B cell (primary cell): ENCODE measurements at regions not wholly inside any gene's neighbourhood (a gene's known extent, or its start where the extent isn't known, plus 50 kb on each side); places are given as distances from the start of the nearest gene placed in this dataset.

Source experiments
- ATAC-seq: fragments of 200-7000 bp; cut with Tn5 transposase; one replicate; pipeline ENCODE4 v1.10.0; 2021; ENCODE audit warnings: low read depth, mild to moderate bottlenecking, moderate number of reproducible peaks, moderate library complexity
- CTCF ChIA-PET: fragments of 350-600 bp; sonication (Branson Sonifier 250); formaldehyde crosslinking; loops from one replicate; lab custom pipeline; 2021; ENCODE audit warnings: antibody characterized with exemption, inconsistent platforms; lab: Charles Lee
- POLR2A ChIA-PET: fragments of 350-600 bp; sonication (Branson Sonifier 250); formaldehyde crosslinking; loops from one replicate; lab custom pipeline; 2021; ENCODE audit warnings: antibody characterized with exemption; lab: Charles Lee
- DNase-seq: peaks from one replicate; pipeline ENCODE4 v3.0.0; 2013
- H2AFZ ChIP-seq: 2 replicates; pipeline ENCODE4 v1.6.1; 2012; ENCODE audit warnings: mild to moderate bottlenecking, low read depth, low read length; ENCODE audit not compliant: insufficient read depth, poor library complexity, severe bottlenecking
- H3K27ac ChIP-seq, 2 donors: 1 replicate in 1 of 2; 2 replicates in 1 of 2; pipeline ENCODE4 v1.5.1; 2012 to 2013; ENCODE audit warnings: low read length in 2 of 2, mild to moderate bottlenecking in 2 of 2, moderate library complexity in 1 of 2
- H3K27me3 ChIP-seq, 4 experiments: fragments of 200-600 bp in 1 of 4; sonication (generic) in 1 of 4; replicated peaks in 1 of 4; 1 replicate in 2 of 4; 2 replicates in 2 of 4; pipeline versions ENCODE4 v1.6.1 to v1.7.0; 2013 to 2016; ENCODE audit warnings: low read length in 3 of 4, mild to moderate bottlenecking in 2 of 4, mixed read lengths in 1 of 4, moderate library complexity in 1 of 4; ENCODE audit not compliant: insufficient read depth in 4 of 4, control insufficient read depth in 3 of 4; ENCODE audit errors: control extremely low read depth in 1 of 4
- H3K36me3 ChIP-seq, 2 experiments: replicated peaks in 1 of 2; 1 replicate in 1 of 2; 2 replicates in 1 of 2; pipeline versions ENCODE4 v1.6.1 to v1.7.1; 2013; ENCODE audit warnings: low read length in 1 of 2; ENCODE audit not compliant: insufficient read depth in 2 of 2, control insufficient read depth in 1 of 2; ENCODE audit errors: control extremely low read depth in 1 of 2, extremely low read depth in 1 of 2
- H3K4me1 ChIP-seq, 2 donors: fragments of 200-600 bp in 1 of 2; sonication (generic) in 1 of 2; 1 replicate in 1 of 2; 2 replicates in 1 of 2; pipeline versions ENCODE4 v1.5.1 to v1.6.1; 2013 to 2017; ENCODE audit warnings: low read length in 2 of 2; ENCODE audit not compliant: control insufficient read depth in 2 of 2, insufficient read depth in 2 of 2
- H3K4me2 ChIP-seq: replicated peaks from 2 replicates; pipeline ENCODE3; 2012; ENCODE audit warnings: mild to moderate bottlenecking, low read depth, low read length; ENCODE audit not compliant: poor library complexity, severe bottlenecking
- H3K4me3 ChIP-seq, 5 experiments: fragments of 200-600 bp in 1 of 5; sonication (generic) in 1 of 5; 1 replicate in 3 of 5; 2 replicates in 2 of 5; pipeline versions ENCODE4 v1.5.1 to v1.7.0; 2011 to 2016; ENCODE audit warnings: low read length in 4 of 5, mild to moderate bottlenecking in 4 of 5, low read depth in 2 of 5, control low read depth in 1 of 5, moderate library complexity in 1 of 5; ENCODE audit not compliant: insufficient read depth in 1 of 5; ENCODE audit errors: control extremely low read depth in 1 of 5, extremely low read depth in 1 of 5
- H3K79me2 ChIP-seq: fragments of 200-600 bp; sonication (generic); one replicate; pipeline ENCODE4 v1.6.0; 2016; ENCODE audit warnings: low read length; ENCODE audit not compliant: control insufficient read depth, insufficient read depth
- H3K9ac ChIP-seq: fragments of 200-600 bp; sonication (generic); 2 replicates; pipeline ENCODE4 v1.6.1; 2017; ENCODE audit warnings: mild to moderate bottlenecking, low read length, moderate library complexity
- H3K9me3 ChIP-seq, 3 donors: one replicate each; pipeline versions ENCODE4 v1.6.1 to v1.7.1; 2013; ENCODE audit warnings: low read length in 2 of 3; ENCODE audit not compliant: control insufficient read depth in 2 of 3, insufficient read depth in 1 of 3; ENCODE audit errors: control extremely low read depth in 1 of 3
- H4K20me1 ChIP-seq: 2 replicates; pipeline ENCODE4 v1.6.0; 2012; ENCODE audit warnings: mild to moderate bottlenecking, low read length; ENCODE audit not compliant: insufficient read depth, control insufficient read depth, poor library complexity, severe bottlenecking
- H3K27ac Mint-ChIP-seq: one replicate; pipeline ENCODE4 v1.8.0; 2021; ENCODE audit warnings: mixed read lengths
- H3K27me3 Mint-ChIP-seq: one replicate; pipeline ENCODE4 v1.8.0; 2021; ENCODE audit warnings: mixed read lengths
- H3K4me1 Mint-ChIP-seq: one replicate; pipeline ENCODE4 v1.8.0; 2021; ENCODE audit warnings: mixed read lengths
- H3K4me3 Mint-ChIP-seq: one replicate; pipeline ENCODE4 v1.8.0; 2021; ENCODE audit warnings: mixed read lengths
- H3K9me3 Mint-ChIP-seq: one replicate; pipeline ENCODE4 v1.8.0; 2022; ENCODE audit warnings: mixed read lengths; ENCODE audit not compliant: insufficient read depth
- CTCF ChIP-seq: fragments of 200-600 bp; IDR thresholded peaks from one replicate; pipeline ENCODE4 v1.8.0; 2022; ENCODE audit warnings: antibody characterized with exemption, mild to moderate bottlenecking
- EZH2 ChIP-seq: IDR thresholded peaks from 2 replicates; pipeline ENCODE4 v1.6.1; 2012; ENCODE audit warnings: borderline replicate concordance, low read depth, mild to moderate bottlenecking, moderate library complexity, low read length; ENCODE audit not compliant: insufficient read depth, poor library complexity, severe bottlenecking
- WGBS: methylation state at CpG from one replicate; pipeline ENCODE4 v1.1.5; 2013; ENCODE audit warnings: missing lambda C conversion rate; ENCODE audit not compliant: insufficient coverage; 5-methylcytosine and 5-hydroxymethylcytosine counted together
- intact Hi-C: fragments of 100-400 bp; cut with micrococcal nuclease; formaldehyde crosslinking; loops from one replicate; pipeline ENCODE4 v1.10.0; 2022

DNA sequence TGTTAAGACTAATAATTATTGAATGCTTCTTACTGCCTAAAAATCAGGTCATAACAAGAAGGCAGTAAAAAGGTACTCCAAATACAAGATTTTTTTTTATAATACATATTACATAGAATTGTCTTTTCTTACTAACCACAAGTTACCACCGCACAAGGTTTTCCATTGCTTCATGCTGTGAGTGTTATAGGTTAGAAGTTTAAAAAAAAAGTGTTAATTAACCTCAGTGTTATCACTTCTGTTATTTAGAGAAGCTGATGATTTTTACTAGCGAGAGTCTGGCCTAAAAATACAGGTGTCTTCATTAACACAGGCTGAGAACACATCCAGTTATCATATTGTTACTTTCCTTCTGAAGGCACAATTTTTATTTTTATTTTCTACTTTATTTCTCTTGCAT, 1281.9 kb upstream of the CELF2 start:
- no peak for TF ChIP-seq EZH2
- Mint-ChIP-seq H3K27me3 (no peaks in the 10 kb centered on the region), H3K9me3 (no peaks in the 10 kb centered on the region), H3K27ac (no peak overlapping the region), H3K4me1 (no peaks in the 10 kb centered on the region), H3K4me3 (no peak overlapping the region)
- H3K4me2 ChIP-seq, result no peak overlapping the region
- H3K4me1 ChIP-seq, result no peaks in the 10 kb centered on the region
- CTCF ChIA-PET, result no interaction called here
- no peaks in the 10 kb centered on the region for H3K27me3 ChIP-seq
- intact Hi-C loops, result no loop called here
- H3K79me2 ChIP-seq, result no peaks in the 10 kb centered on the region
- no peak overlapping the region for H3K27ac ChIP-seq
- no CpG with 5 or more reads among the region's 2 CpGs for WGBS
- DNase-seq (no peak), ATAC-seq (no peak)
- H2AFZ ChIP-seq, result no peak overlapping the region
- H3K9ac ChIP-seq, result no peak overlapping the region
- H3K36me3 ChIP-seq, result no peaks in the 10 kb centered on the region
- no peaks in the 10 kb centered on the region for H4K20me1 ChIP-seq
- no peaks in the 10 kb centered on the region for H3K9me3 ChIP-seq
- H3K4me3 ChIP-seq, result no peak overlapping the region
- POLR2A ChIA-PET, result no interaction called here

DNA sequence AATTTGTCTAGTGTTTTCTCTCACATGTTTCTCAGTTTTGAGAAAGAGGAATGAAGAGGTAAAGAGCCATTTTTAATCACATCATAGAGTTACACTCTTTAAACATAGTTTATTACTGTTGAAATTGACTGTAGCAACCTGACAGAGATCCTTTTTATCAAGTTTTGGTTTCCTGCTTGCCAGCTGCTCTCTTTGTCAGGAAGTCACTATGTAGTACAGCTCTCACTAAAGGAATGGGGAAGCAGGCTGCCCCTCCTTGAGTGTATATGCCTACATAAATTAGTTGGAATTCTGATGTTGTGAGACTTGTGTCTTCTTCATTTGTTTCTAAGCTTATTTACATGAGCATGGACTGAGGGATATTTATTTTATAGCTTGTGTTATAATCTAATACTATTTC, 1274.0 kb upstream of the CELF2 start:
- Histone ChIP-seq H3K36me3 (no peaks in the 10 kb centered on the region), H2AFZ (no peak overlapping the region), H3K27ac (no peak overlapping the region), H3K4me1 (no peaks in the 10 kb centered on the region), H3K9ac (no peak overlapping the region), H3K4me3 (no peak overlapping the region), H3K4me2 (no peak overlapping the region), H3K79me2 (no peaks in the 10 kb centered on the region), H3K9me3 (no peaks in the 10 kb centered on the region), H3K27me3 (no peaks in the 10 kb centered on the region), H4K20me1 (no peaks in the 10 kb centered on the region)
- H3K4me1 Mint-ChIP-seq, result no peaks in the 10 kb centered on the region
- no peak overlapping the region for H3K4me3 Mint-ChIP-seq
- no peak overlapping the region for H3K27ac Mint-ChIP-seq
- CTCF ChIA-PET, result no interaction called here
- DNase-seq (no peak), ATAC-seq (no peak)
- H3K9me3 Mint-ChIP-seq, result peaks cover 3% of the 10 kb centered on the region
- POLR2A ChIA-PET, result no interaction called here
- no peaks in the 10 kb centered on the region for H3K27me3 Mint-ChIP-seq
- intact Hi-C loops, result no loop called here
- TF ChIP-seq EZH2, result no peak
- no peak for TF ChIP-seq CTCF
